Panc1 (cell line): ENCODE measurements at regions not wholly inside any gene's neighbourhood (a gene's known extent, or its start where the extent isn't known, plus 50 kb on each side); places are given as distances from the start of the nearest gene placed in this dataset.

Experiments used
- POLR2AphosphoS5 ChIP-seq: IDR thresholded peaks from 2 replicates; pipeline ENCODE4 v1.6.1; 2012; ENCODE audit warnings: mild to moderate bottlenecking, low read depth, low read length, moderate library complexity
- SIN3A ChIP-seq: IDR thresholded peaks from 2 replicates; pipeline ENCODE4 v1.6.1; 2012; ENCODE audit warnings: low read depth, mild to moderate bottlenecking, low read length, moderate library complexity, borderline replicate concordance; ENCODE audit not compliant: insufficient read depth
- TCF7L2 ChIP-seq: IDR thresholded peaks from 2 replicates; pipeline ENCODE4 v1.6.1; 2011; ENCODE audit warnings: mild to moderate bottlenecking, low read depth, low read length, inconsistent platforms
- TF ChIP-seq, protein P1 (sequence below): fragments of 450-650 bp; IDR thresholded peaks from 2 replicates; pipeline ENCODE4 v1.5.1; 2017; ENCODE audit warnings: mild to moderate bottlenecking

DNA sequence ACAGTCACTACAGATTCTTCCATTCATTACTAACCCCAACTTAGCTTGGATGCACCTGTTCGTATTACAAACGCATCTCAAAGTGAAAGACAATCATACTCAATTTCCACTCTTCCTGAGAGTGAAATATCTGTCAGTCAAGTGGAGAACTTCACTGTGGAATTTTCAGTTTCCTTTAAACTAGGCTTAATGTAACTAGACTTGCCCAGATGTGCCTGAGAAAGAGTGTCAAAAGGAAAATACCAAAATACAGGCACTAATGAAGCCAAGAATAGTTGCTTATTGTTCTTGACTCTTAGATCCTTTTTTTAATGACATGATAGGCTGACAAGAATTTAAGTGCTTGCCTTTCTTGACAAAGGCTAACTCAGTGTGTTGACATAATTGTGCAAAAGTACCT is 72.4 kb upstream of the NR3C2 start:
- TF ChIP-seq, protein P1, sequence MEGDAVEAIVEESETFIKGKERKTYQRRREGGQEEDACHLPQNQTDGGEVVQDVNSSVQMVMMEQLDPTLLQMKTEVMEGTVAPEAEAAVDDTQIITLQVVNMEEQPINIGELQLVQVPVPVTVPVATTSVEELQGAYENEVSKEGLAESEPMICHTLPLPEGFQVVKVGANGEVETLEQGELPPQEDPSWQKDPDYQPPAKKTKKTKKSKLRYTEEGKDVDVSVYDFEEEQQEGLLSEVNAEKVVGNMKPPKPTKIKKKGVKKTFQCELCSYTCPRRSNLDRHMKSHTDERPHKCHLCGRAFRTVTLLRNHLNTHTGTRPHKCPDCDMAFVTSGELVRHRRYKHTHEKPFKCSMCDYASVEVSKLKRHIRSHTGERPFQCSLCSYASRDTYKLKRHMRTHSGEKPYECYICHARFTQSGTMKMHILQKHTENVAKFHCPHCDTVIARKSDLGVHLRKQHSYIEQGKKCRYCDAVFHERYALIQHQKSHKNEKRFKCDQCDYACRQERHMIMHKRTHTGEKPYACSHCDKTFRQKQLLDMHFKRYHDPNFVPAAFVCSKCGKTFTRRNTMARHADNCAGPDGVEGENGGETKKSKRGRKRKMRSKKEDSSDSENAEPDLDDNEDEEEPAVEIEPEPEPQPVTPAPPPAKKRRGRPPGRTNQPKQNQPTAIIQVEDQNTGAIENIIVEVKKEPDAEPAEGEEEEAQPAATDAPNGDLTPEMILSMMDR = no peak
- no peak for TF ChIP-seq TCF7L2
- TF ChIP-seq SIN3A = no peak
- TF ChIP-seq POLR2AphosphoS5 = no peak
